SKM-1 treated with dmso at 0.1 percent for 144 hours (cell line): ENCODE measurements at regions not wholly inside any gene's neighbourhood (a gene's known extent, or its start where the extent isn't known, plus 50 kb on each side); places are given as distances from the start of the nearest gene placed in this dataset.

Experiments
- DNase-seq: peaks from one replicate; lab custom pipeline; 2025; ENCODE audit not compliant: unreplicated experiment; lab: John Stamatoyannopoulos, UW

GRCh38 chr11:32316232-32316631 is 119.1 kb downstream of the WT1 start:
- DNase-seq, result no peak

- no peak for DNase-seq
Measured at GRCh38 chr11:32316858-32317642, 118.3 kb downstream of the WT1 start.

- DNase-seq, result no peak
Measured at GRCh38 chr11:32317643-32318042, 117.7 kb downstream of the WT1 start.

- no peak for DNase-seq
Measured at GRCh38 chr11:32318071-32319055, 117.0 kb downstream of the WT1 start.

GRCh38 chr11:32323814-32324130 is 111.6 kb downstream of the WT1 start:
- no peak for DNase-seq

- DNase-seq, result no peak
Measured at GRCh38 chr11:32325187-32325586, 110.2 kb downstream of the WT1 start.

- no peak for DNase-seq
Measured at GRCh38 chr11:32325725-32326124, 109.6 kb downstream of the WT1 start.

- no peak for DNase-seq
Measured at GRCh38 chr11:32326522-32326921, 108.8 kb downstream of the WT1 start.

GRCh38 chr11:32328392-32328791 is 106.9 kb downstream of the WT1 start:
- no peak for DNase-seq

GRCh38 chr11:32331098-32331497 is 104.2 kb downstream of the WT1 start:
- DNase-seq, result no peak

GRCh38 chr11:32331792-32332191 is 103.5 kb downstream of the WT1 start:
- DNase-seq, result no peak

GRCh38 chr11:32332990-32333319 is 102.4 kb downstream of the WT1 start:
- no peak for DNase-seq

GRCh38 chr11:32333320-32333991 is 101.9 kb downstream of the WT1 start:
- no peak for DNase-seq

GRCh38 chr11:32334822-32335221 is 100.5 kb downstream of the WT1 start:
- DNase-seq, result no peak
